Brain microvascular endothelial cell (primary cell): ENCODE measurements at regions not wholly inside any gene's neighbourhood (a gene's known extent, or its start where the extent isn't known, plus 50 kb on each side); places are given as distances from the start of the nearest gene placed in this dataset.

ENCODE experiments used
- DNase-seq: peaks from one replicate; pipeline ENCODE4 v3.0.0-alpha.2; 2020
- H3K27ac ChIP-seq: fragments of 250-450 bp; sonication (Bioruptor Pico); 2 replicates; pipeline ENCODE4 v1.5.1; 2020; ENCODE audit warnings: mild to moderate bottlenecking, moderate library complexity
- H3K27me3 ChIP-seq: fragments of 250-450 bp; sonication (Bioruptor Pico); replicated peaks from 2 replicates; pipeline ENCODE4 v1.5.1; 2020; ENCODE audit warnings: mild to moderate bottlenecking
- H3K36me3 ChIP-seq: fragments of 250-450 bp; sonication (Bioruptor Pico); replicated peaks from 2 replicates; pipeline ENCODE4 v1.5.1; 2020; ENCODE audit warnings: mild to moderate bottlenecking
- H3K4me3 ChIP-seq: 2 replicates; pipeline ENCODE4 v1.5.1; 2011; ENCODE audit warnings: low read depth, mild to moderate bottlenecking, control low read depth, low read length, moderate library complexity
- CTCF ChIP-seq: IDR thresholded peaks from 2 replicates; pipeline ENCODE4 v1.5.1; 2011; ENCODE audit warnings: low read depth, mild to moderate bottlenecking, moderate library complexity, low read length, control low read depth, inconsistent platforms; ENCODE audit errors: missing control alignments
- in situ Hi-C: cut with HindIII; loops from 2 replicates; pipeline ENCODE4 v1.10.0; 2017; ENCODE audit warnings: low sequenced_read_pairs, low pct_ligation_motif_present

GRCh38 chr22:48182846-48183805 lies 1420.7 kb downstream of the TBC1D22A start:
- Histone ChIP-seq H3K36me3 (no peaks in the 10 kb centered on the region), H3K4me3 (no peak overlapping the region), H3K27ac (no peak overlapping the region), H3K27me3 (no peaks in the 10 kb centered on the region)
- in situ Hi-C loops, result no loop called here
- TF ChIP-seq CTCF, result no peak
- no peak for DNase-seq

- no peaks in the 10 kb centered on the region for H3K36me3 ChIP-seq
- H3K27ac ChIP-seq, result no peak overlapping the region
- H3K4me3 ChIP-seq, result no peak overlapping the region
- in situ Hi-C loops, result no loop called here
- DNase-seq, result no peak
- H3K27me3 ChIP-seq, result no peaks in the 10 kb centered on the region
- TF ChIP-seq CTCF, result no peak
Measured at GRCh38 chr22:48182031-48182430, 1419.6 kb downstream of the TBC1D22A start.

- no peak for TF ChIP-seq CTCF
- no peak overlapping the region for H3K27ac ChIP-seq
- in situ Hi-C loops, result no loop called here
Measured at GRCh38 chr22:48181263-48181955, 1419.0 kb downstream of the TBC1D22A start.

GRCh38 chr22:48180631-48181030 lies 1418.2 kb downstream of the TBC1D22A start:
- H3K4me3 ChIP-seq, result no peak overlapping the region
- TF ChIP-seq CTCF, result no peak
- H3K27ac ChIP-seq, result no peak overlapping the region
- H3K36me3 ChIP-seq, result no peaks in the 10 kb centered on the region
- H3K27me3 ChIP-seq, result no peaks in the 10 kb centered on the region
- in situ Hi-C loops, result no loop called here
- no peak for DNase-seq

More at GRCh38 chr22:48181263-48181955, 1419.0 kb downstream of the TBC1D22A start:
- Histone ChIP-seq H3K27me3 (no peaks in the 10 kb centered on the region), H3K4me3 (no peak overlapping the region), H3K36me3 (no peaks in the 10 kb centered on the region)
- no peak for DNase-seq

- Histone ChIP-seq H3K27ac (no peak overlapping the region), H3K27me3 (no peaks in the 10 kb centered on the region), H3K4me3 (no peak overlapping the region), H3K36me3 (no peaks in the 10 kb centered on the region)
- no peak for TF ChIP-seq CTCF
- DNase-seq, result no peak
- in situ Hi-C loops, result no loop called here
Measured at GRCh38 chr22:48179571-48180546, 1417.4 kb downstream of the TBC1D22A start.
